ENCODE measurements at regions not wholly inside any gene's neighbourhood (a gene's known extent, or its start where the extent isn't known, plus 50 kb on each side); places are given as distances from the start of the nearest gene placed in this dataset.

DNA sequence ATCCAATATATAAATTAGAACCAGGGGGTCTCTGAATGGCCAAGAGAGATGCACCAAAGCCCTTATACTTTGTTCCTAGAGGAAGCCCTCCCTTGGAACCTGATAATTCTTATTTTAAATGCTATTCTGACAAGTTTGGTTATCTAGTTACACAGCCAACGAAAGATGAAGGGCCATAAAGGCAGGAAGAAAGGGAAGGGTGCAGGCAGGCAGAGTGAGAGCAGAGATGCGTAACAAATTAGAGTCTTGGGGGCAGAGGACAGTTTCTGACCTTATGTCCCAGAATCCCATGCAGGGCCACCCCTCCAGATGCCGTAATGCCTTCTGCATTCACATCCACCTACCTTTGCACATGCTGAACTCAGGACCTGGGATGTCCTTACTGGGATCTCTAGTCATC is 344.6 kb upstream of the ARID1B start:
- TF ChIP-seq, protein P1, sequence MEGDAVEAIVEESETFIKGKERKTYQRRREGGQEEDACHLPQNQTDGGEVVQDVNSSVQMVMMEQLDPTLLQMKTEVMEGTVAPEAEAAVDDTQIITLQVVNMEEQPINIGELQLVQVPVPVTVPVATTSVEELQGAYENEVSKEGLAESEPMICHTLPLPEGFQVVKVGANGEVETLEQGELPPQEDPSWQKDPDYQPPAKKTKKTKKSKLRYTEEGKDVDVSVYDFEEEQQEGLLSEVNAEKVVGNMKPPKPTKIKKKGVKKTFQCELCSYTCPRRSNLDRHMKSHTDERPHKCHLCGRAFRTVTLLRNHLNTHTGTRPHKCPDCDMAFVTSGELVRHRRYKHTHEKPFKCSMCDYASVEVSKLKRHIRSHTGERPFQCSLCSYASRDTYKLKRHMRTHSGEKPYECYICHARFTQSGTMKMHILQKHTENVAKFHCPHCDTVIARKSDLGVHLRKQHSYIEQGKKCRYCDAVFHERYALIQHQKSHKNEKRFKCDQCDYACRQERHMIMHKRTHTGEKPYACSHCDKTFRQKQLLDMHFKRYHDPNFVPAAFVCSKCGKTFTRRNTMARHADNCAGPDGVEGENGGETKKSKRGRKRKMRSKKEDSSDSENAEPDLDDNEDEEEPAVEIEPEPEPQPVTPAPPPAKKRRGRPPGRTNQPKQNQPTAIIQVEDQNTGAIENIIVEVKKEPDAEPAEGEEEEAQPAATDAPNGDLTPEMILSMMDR (conservative IDR thresholded peaks at IDR 0.05 in 1 of 2, IDR thresholded peaks at IDR 0.05 in 1 of 2; ENCODE audit: extremely low read depth in 1 of 2, insufficient read depth in 1 of 2, low read depth in 1 of 2, low read length in 2 of 2): no peak
- no peak for TF ChIP-seq EZH2 (IDR thresholded peaks at IDR 0.05; ENCODE audit: borderline replicate concordance, low read length)

Data from mammary epithelial cell (primary cell).